Panc1 (cell line): ENCODE measurements at regions not wholly inside any gene's neighbourhood (a gene's known extent, or its start where the extent isn't known, plus 50 kb on each side); places are given as distances from the start of the nearest gene placed in this dataset.

Experiments
- ATAC-seq: fragments of 200-7000 bp; cut with Tn5 transposase; 2 replicates; pipeline ENCODE4 v1.9.1; 2020; ENCODE audit warnings: mild to moderate bottlenecking, moderate library complexity
- BruUV-seq: library from RNA; stranded (reverse); fragments of 400-500 nt; replicated peaks from 2 replicates; lab custom pipeline; 2021; lab: Mats Ljungman, UMichigan
- CTCF ChIA-PET: fragments of 300-600 bp; sonication (Branson Sonifier 250); formaldehyde crosslinking; loops from one replicate; lab custom pipeline; 2022; ENCODE audit warnings: antibody characterized with exemption; lab: Charles Lee
- POLR2A ChIA-PET: fragments of 300-600 bp; sonication (Branson Sonifier 250); formaldehyde crosslinking; loops from one replicate; lab custom pipeline; 2022; ENCODE audit warnings: antibody characterized with exemption; lab: Charles Lee
- DNase-seq: peaks from one replicate; pipeline ENCODE4 v3.0.0-alpha.2; 2010; ENCODE audit warnings: low read depth, low spot score
- H3K27ac ChIP-seq: 2 replicates; pipeline ENCODE4 v1.5.1; 2011; ENCODE audit warnings: mild to moderate bottlenecking, low read length, inconsistent platforms
- H3K27me3 ChIP-seq: fragments of 200-500 bp; sonication (Bioruptor generic); 2 replicates; pipeline ENCODE4 v1.6.0; 2014; ENCODE audit warnings: low read length, inconsistent platforms; ENCODE audit not compliant: control insufficient read depth, insufficient read depth
- H3K36me3 ChIP-seq: fragments of 200-500 bp; sonication (Bioruptor generic); 2 replicates; pipeline ENCODE4 v1.5.1; 2014; ENCODE audit warnings: inconsistent platforms, mild to moderate bottlenecking, low read length, moderate library complexity; ENCODE audit not compliant: control insufficient read depth, insufficient read depth
- H3K4me1 ChIP-seq: 2 replicates; pipeline ENCODE4 v1.5.1; 2011; ENCODE audit warnings: inconsistent platforms, mild to moderate bottlenecking, low read length, moderate library complexity; ENCODE audit not compliant: control insufficient read depth, insufficient read depth
- H3K4me3 ChIP-seq, 2 experiments: 2 replicates each; pipeline ENCODE4 v1.5.1; 2011 to 2012; ENCODE audit warnings: low read depth in 2 of 2, low read length in 2 of 2, mild to moderate bottlenecking in 2 of 2, inconsistent platforms in 1 of 2, moderate library complexity in 1 of 2
- H3K9me3 ChIP-seq: fragments of 200-500 bp; sonication (Bioruptor generic); 2 replicates; pipeline ENCODE4 v1.5.1; 2014; ENCODE audit warnings: low read depth, mild to moderate bottlenecking, inconsistent platforms, low read length, moderate library complexity; ENCODE audit not compliant: control insufficient read depth, insufficient read depth
- CTCF ChIP-seq: fragments of 450-650 bp; IDR thresholded peaks from 2 replicates; pipeline ENCODE4 v1.5.1; 2017; ENCODE audit warnings: mild to moderate bottlenecking
- POLR2AphosphoS5 ChIP-seq: IDR thresholded peaks from 2 replicates; pipeline ENCODE4 v1.6.1; 2012; ENCODE audit warnings: mild to moderate bottlenecking, low read depth, low read length, moderate library complexity
- REST ChIP-seq, 2 experiments: IDR thresholded peaks; 2 replicates each; pipeline ENCODE4 v1.6.1; 2011 to 2012; ENCODE audit warnings: low read depth in 2 of 2, control low read depth in 1 of 2, low read length in 1 of 2, mild to moderate bottlenecking in 1 of 2, moderate library complexity in 1 of 2; ENCODE audit not compliant: insufficient read depth in 1 of 2
- SIN3A ChIP-seq: IDR thresholded peaks from 2 replicates; pipeline ENCODE4 v1.6.1; 2012; ENCODE audit warnings: low read depth, mild to moderate bottlenecking, low read length, moderate library complexity, borderline replicate concordance; ENCODE audit not compliant: insufficient read depth
- TCF7L2 ChIP-seq: IDR thresholded peaks from 2 replicates; pipeline ENCODE4 v1.6.1; 2011; ENCODE audit warnings: mild to moderate bottlenecking, low read depth, low read length, inconsistent platforms
- in situ Hi-C: cut with HindIII; loops from 2 replicates; pipeline ENCODE4 v1.10.0; 2016; ENCODE audit warnings: low sequenced_read_pairs, low pct_unique_long_range_greater_than_20kb
- intact Hi-C: fragments of 100-400 bp; cut with micrococcal nuclease; formaldehyde crosslinking; loops from one replicate; pipeline ENCODE4 v1.10.0; 2022; ENCODE audit not compliant: unreplicated experiment

GRCh38 chr9:90419221-90419851, 223.3 kb downstream of the DIRAS2 start:
- H3K4me3 ChIP-seq, result no peak overlapping the region
- H3K4me1 ChIP-seq, result peaks cover 6% of the 10 kb centered on the region; the same call in 1 of the 2 replicates
- H3K36me3 ChIP-seq, result no peaks in the 10 kb centered on the region
- H3K9me3 ChIP-seq, result no peaks in the 10 kb centered on the region
- no peaks in the 10 kb centered on the region for H3K27me3 ChIP-seq
- H3K27ac ChIP-seq, result no peak overlapping the region
- no TSS peak for BruUV-seq
- TF ChIP-seq POLR2AphosphoS5 (no peak), REST (IDR thresholded peaks at IDR 0.05; ENCODE audit: insufficient read depth in 1 of 2, low read depth in 2 of 2, low read length in 1 of 2) (no peak), SIN3A (no peak), TCF7L2 (no peak), CTCF (no peak)
- DNase-seq, result no peak
- ChIA-PET CTCF (no interaction called here), POLR2A (no interaction called here)
- intact Hi-C loops (no loop called here), in situ Hi-C loops (no loop called here)
- ATAC-seq, result no peak

GRCh38 chr9:90420211-90420610, 222.4 kb downstream of the DIRAS2 start:
- ChIA-PET CTCF (no interaction called here), POLR2A (no interaction called here)
- Histone ChIP-seq H3K27ac (no peak overlapping the region), H3K36me3 (no peaks in the 10 kb centered on the region), H3K27me3 (no peaks in the 10 kb centered on the region), H3K4me3 (no peak overlapping the region), H3K9me3 (no peaks in the 10 kb centered on the region), H3K4me1 (peaks cover 6% of the 10 kb centered on the region; the same call in 1 of the 2 replicates)
- ATAC-seq (no peak), DNase-seq (no peak)
- intact Hi-C loops (no loop called here), in situ Hi-C loops (no loop called here)
- BruUV-seq, result no TSS peak
- TF ChIP-seq POLR2AphosphoS5 (no peak), CTCF (no peak), SIN3A (no peak), REST (IDR thresholded peaks at IDR 0.05; ENCODE audit: insufficient read depth in 1 of 2, low read depth in 2 of 2, low read length in 1 of 2) (no peak), TCF7L2 (no peak)
